ENCODE measurements at regions not wholly inside any gene's neighbourhood (a gene's known extent, or its start where the extent isn't known, plus 50 kb on each side); places are given as distances from the start of the nearest gene placed in this dataset.
"Not testable (repeated sequence)": the region's sequence is repeated elsewhere in the genome, so short reads cannot be mapped to it uniquely, and the experiment has no call there.

DNA sequence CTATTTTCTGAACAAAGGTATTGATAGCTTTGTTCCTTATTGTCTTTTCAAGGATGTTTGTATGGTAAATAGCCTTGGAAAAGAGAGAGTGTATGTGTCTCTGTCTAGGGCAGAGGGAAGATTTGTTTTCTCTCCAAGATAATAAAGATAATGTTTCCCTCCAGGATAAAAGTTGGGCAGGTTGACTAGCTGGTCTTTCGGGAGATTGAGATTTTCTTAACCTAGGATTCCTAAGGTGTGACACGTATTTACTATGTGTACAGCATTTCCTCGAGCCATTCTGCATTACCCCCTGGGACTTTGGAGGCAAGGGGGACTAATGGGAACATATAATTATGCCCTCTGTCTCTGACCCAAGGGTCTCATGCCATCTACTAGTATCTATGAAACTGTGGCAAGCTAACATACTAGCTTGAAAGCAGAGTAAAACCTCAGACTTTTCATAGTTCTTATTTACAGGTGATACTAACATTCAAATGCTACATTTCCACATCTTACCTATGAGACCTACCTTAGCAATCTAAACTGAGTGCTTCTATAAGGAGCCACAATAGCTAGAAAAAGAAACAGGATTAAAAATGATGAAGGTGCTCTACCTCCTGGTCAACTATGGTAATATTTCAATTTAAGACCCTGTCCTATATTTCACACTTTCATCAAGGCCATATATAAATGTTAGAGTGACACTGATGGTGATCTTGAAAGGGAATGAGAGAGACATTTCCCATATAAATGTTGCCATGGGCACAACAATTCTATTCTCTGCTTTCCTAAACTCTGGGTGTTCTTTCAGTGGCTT is 252.9 kb upstream of the CBLB start:
- DNase-seq, result no peak

DNA sequence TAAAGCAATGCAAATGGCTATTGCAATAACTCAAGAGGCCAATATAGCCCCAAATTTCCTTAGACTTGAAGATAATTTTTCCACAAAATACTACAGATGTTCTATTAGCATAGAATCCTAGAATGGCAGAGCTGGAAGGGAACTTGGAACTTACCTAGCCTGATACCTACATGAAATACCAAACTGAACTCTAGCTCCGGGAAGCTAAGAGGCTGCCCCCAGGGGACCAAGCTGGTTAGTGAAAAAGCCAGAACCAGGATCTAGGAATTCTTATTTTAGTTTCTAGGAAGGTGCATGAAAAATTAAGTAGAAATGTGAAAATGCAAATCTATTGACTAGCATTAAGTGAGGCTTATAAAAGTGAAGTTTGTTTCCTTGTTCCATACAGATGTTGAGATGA is 256.0 kb upstream of the CBLB start:
- DNase-seq, result no peak

DNA sequence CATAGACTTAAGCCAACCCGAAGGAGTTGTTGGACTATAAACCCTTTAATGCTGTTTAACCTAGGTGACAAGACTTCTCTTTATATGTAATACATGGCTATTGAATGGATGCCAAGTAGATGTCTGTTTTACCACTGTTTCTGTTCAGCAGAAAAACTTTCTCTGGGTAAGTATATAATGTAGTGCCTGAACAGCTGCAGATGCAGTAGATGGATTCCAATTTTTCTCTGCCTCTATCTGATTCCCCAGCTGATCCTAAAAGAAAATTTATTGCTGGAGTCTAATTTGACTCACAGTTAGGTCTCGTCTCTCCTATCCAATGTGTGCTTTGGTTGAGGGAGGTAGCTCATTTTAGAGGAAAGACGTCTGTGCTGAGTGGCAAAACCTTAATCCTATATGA is 256.5 kb upstream of the CBLB start:
- DNase-seq, result peak; percentile 68

DNA sequence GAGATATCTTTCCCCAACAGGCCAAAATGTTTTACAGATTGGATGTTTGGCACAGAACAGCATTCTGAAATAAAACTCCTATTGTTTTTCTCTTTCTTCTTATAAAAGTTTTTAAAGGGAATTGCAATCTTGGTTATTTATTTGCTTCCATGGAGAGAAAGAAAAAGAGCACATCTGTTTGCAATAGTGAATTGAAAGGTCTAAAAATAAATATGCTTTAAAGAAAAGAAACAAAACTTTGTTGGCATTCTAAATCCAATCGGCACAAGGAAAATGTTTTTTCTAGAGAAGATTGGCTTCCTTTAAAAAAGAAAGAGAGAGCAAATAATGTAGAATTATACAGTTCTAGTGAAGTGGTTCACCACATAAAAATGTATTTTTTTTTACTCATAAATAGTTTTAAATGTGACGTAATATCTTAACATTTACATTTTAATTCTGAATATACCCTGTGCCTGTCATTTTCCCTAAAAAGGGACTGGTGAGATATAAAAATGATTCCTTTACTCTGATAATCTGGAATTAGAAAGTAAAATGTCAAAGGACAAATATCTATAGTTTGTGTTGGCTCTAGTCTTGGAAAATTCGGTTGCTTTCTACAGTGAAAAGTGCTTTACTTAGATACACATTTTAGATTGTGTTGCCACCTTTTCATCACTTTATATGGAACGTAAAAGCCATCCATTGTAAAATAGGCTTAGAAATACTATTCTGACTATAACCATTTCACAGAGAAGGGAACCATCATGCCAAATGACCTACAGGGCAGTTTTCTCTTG is 257.4 kb upstream of the CBLB start:
- peak; percentile 88 for DNase-seq

DNA sequence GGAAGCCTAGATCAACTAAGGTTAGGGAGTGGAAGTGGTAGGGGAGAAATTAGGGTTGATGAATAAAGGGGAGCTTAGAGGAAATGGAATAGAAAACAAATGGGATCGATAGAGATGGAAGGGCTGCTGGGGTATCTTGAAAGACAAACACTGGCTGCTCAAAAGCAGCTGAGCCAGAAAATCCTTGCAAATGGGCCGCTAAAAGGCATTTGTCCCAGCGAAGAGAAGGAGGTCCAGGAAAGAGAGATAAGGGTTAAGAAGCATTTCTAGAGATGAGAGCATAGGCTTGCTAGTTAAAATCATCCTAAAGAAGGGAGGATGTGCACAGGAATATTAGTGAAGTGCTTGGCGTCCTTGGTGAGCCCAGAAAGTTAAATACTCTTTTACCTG is 258.0 kb upstream of the CBLB start:
- DNase-seq, result no peak

DNA sequence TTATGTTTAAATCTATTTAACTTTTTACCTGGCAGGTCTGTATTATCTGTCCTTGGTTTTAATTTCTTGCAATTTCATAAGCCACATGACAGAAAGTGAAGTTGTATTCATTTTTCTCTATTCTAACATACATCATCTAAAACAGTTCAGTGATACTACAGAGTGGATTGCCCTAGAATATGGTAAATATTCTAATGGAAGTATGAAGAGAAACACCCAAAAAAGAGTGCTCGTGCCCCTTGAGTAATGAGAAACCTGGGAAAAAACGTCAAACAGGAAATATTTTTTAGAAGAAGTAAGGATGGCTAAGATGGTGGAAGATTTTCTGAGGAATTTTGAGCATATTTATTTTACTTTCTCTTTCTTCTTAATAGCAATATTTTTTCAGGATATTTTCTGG is 261.1 kb upstream of the CBLB start:
- no peak for DNase-seq

DNA sequence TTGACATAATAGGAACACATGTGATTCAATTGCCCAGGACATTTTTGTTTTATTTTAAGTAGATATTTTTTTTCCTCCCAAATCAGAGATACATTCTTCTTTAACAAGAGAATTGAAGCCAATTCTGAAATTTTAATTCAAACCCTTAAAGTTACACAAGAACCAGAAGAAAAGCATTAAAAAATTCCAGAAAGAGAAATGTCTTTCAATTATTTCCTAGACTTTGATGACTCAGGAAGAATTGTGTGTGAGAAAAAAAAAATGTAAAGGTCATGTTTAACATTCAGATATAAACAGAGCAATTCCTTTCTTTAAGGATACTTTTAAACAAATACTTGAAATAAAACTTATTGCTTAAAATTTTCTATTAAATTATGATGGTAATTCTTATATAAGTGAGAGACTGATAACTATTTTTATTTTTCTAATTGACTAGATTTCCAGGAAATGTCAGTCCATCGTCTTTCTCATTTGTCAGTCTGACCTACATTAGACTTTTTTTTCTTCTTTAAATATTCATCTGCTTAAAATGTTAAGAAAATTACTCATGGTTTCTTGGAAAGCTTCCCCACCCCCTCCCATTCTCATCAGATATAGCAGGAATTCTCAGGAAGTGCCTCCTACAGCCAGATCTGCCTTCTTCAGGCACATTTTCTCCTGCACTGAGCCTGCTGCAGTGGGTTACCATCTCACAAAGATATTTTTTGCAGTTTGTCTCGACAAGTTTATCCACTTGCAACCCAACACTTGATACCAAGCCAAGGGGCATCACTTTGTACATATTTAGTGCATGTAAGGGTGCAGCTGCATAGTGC is 261.8 kb upstream of the CBLB start:
- peak; percentile 31 for DNase-seq

DNA sequence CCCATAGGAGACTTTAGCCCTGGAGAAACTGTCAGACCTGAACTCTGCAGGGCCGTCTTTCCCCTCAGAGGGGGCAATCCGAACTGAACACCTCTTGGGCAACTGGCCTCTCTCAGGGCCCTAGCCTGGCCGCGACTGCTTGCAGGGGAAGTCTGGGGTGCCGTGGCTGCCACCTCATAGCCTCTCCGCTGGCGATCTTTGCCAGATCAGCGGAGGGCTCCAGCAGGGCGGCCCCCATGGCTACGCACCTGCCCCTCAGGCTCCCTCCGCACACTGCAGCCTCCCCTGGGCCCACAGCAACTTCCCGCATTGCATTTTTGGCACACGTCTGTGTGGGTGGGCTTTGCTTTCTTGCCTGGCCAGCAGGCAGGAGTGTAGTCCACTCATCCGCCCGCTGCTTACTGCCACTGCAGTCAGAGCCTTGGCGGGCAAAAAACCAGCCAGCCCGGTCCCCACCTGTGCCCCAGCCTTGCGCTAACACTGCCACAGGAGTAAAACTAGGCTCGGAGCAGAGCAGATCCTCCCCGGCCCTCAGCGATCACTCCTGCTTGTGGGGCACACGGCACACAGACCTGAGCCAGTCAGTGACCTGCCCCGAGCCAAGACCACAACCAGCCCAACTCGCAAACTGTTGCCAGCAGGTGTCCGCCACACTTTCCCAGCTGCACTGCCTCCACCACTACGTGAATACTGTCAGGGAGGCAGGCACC is 266.8 kb upstream of the CBLB start:
- no peak for DNase-seq

DNA sequence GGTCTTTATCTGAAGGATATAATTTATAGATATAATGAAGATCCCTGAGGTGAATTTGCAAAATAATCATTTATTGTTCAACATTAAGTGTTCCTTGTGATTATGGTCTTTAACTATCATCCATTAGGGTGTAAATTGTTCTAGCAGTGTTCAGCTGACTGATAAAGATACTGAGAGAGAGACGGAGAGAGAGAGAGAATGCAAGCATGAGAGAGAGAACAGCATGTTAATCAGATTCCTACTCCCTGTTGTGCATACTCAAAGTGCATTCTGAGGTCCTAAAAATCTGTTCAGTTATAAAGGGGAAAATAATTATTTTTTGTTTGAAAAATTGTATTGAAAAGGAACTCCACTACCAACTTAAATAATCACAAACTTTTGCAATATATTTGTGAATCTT is 271.0 kb upstream of the CBLB start:
- no peak for DNase-seq

DNA sequence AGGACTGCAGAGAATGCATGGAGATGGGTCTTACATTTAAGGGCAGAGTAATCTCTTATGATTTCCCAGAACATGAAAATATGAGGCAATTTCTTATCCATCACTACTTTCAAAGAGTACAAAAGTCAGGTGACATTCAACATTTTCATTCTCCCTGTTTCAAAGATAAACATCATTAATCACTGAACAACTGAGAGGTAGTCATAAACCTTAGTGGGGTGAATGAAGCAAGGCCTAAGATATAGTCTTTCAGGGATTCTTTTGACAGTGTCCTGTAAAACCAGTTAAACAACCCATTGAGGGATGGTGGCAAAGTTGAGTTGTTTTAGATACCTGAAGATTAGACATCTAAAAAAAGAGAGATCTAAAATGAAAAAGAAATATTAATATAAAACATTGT is 271.6 kb upstream of the CBLB start:
- no peak for DNase-seq

DNA sequence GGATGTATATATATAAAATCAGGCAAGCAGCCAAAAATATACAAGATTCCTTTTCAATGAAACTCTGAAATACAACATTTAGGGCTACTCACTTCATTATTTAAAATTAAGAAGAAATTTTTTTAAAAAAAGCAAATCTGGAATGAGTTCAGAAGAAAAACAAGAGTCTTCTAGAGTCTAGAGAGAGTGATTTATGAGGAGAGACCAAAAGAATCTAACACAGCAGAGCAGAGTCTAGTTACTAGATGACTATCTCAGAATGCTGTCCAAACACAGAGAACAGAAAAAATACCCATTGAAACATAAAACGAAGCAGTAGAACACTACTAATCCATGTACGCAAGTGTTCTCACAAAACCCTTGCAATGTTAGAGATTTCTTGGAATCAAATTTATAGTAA is 275.2 kb upstream of the CBLB start:
- no peak for DNase-seq

DNA sequence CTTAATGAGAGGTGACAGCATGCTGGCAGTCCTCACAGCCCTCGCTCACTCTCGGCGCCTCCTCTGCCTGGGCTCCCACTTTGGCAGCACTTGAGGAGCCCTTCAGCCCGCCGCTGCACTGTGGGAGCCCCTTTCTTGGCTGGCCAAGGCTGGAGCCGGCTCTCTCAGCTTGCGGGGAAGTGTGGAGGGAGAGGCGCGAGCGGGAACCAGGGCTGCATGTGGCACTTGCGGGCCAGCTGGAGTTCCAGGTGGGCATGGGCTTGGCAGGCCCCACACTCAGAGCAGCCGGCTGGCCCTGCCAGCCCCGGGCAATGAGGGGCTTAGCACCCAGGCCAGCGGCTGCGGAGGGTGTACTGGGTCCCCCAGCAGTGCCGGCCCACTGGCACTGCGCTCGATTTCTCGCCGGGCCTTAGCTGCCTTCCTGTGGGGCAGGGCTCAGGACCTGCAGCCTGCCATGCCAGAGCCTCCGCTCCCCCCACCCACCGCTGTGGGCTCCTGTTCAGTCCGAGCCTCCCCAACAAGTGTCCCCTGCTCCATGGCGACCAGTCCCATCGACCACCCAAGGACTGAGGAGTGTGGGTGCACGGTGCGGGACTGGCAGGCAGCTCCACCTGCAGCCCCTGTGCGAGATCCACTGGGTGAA is 279.7 kb upstream of the CBLB start:
- not testable (repeated sequence) for DNase-seq

DNA sequence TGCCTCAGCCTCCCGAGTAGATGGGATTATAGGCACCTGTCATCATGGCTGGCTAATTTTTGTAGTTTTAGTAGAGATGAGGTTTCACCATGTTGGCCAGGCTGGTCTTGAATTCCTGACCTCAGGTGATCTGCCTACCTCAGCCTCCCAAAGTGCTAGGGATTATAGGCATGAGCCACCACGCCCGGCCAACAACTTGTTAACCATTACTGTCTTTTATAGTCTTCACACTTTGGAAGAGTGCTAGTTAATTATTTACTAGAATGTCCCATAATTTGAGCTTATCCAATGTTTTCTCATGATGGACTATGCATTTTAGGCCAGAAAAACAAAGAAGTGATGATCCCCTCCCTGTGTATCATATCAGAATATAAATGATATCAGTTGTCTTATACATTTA is 288.6 kb upstream of the CBLB start:
- DNase-seq, result no peak

DNA sequence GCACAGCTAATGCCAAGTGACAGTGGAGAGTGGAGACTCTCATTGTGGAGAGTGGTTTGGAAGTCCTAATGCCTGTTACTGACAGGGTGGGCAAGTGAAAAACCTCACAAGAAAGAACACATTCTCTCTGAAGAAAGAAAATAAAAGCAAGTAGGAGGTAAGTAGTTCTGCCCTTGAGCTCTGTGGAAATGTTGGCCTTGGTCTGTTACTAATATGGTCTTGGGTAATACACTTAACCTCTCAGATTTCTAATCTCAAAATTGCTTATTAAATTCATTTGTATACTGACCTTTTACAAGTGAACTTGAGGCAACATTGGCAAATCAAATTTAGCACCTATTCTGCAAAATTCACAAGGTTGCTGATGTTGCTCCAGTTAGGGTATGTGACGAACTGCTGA is 291.6 kb upstream of the CBLB start:
- no peak for DNase-seq

DNA sequence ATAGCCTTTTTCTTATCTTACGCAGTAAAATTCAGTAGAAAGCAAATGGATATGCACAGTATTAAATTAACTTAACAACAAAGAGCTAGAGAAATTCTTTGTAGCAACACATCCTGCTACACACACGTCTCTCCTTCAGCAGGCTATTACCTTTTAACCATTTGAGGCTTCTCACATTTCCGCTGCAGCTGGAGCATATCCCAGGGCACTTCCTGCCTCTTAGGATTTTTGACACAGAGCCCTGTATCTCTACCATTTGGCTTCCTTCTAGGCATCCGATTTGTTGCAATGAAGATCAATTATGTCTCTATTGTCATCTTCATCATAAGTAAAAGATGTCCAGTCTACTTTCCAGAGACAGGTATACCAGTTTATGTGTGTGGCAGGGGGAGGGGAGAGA is 292.4 kb upstream of the CBLB start:
- DNase-seq, result no peak

DNA sequence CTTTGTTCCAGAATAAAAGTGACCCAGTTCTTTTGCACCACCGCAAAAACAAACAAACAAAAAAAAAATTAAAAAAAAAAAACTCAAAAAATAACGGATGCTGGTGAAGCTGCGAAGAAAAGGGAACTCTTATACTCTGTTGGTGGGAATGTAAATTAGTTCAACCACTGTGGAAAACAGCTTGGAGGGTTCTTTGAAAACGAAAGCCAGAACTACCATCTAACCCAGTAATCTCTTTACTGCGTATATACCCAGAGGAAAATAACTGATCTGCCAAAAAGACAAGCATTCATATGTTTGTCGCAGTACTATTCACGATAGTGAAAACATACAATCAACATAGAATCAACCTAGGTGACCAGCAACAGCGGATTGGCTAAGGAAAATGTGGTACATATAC is 298.9 kb upstream of the CBLB start:
- DNase-seq, result no peak

DNA sequence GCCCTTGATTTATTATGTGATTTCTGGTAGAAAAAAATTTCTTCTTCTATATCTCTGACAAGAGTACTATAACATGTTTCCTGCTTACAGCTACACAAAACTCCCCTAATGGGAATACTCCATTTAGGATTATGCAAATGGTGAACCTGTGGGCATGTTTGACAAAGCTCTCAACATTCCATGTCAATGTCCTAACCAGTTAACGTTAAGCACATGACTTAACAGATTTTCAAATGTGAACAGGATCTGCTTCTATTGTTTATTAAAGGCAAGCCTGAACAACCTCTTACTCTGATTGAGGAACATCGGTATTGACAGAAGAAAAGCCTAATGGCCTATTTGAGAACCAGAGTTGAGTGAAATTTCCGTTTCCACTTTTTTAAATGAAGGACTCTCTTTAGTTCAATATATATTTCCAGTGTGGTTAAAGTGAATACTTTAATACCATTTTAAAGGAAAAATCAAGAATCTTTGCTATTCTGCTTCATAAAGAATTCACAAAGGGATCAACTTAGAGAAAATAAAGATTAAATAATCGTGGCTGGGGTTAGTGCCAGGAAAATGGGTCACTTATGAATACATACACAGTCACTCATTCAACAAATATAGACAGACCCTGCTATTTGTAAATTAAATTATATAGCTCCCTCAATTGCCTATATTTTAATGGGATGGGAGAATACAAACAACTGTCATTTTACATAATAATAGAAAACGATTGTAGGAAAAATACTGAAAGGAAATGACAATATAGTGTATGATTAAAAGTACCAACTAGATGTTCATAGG is 300.3 kb upstream of the CBLB start:
- DNase-seq, result no peak

DNA sequence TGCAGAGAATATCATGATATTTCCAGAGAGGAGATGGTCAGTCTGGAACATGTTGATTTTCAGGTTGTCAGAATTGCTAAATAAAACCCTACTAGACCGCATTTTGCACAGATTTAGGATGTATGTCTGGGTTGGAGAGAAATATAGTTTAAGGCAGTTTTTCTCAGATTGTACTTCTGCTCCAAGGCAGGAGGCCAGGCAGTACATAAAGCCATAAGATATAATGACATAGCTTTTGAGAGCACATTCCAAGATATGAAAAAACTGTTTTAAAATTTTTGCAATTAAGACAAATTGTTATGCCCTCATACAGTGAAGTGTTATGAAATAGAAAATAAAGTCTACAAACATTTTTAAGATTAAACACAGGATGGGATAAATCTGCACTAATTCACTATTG is 301.8 kb upstream of the CBLB start:
- DNase-seq, result no peak

DNA sequence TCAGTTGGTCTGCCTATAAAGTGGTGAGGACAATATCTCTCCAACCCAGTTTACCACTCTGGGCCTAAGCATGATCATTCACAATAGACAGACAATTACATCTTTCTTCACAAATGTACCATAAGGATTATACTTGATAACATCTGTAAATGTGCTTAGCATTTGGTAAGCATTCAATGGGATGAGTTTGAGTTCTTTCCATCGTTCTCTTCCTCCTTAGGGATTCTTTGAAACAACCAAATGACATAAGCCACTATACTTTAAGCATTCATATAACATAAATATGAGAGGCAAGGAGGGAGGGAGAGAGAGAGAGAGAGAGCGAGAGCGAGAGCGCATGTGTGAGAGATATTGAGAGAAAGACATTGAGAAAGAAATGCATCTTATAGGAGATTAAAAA is 303.3 kb upstream of the CBLB start:
- peak; percentile 67 for DNase-seq

DNA sequence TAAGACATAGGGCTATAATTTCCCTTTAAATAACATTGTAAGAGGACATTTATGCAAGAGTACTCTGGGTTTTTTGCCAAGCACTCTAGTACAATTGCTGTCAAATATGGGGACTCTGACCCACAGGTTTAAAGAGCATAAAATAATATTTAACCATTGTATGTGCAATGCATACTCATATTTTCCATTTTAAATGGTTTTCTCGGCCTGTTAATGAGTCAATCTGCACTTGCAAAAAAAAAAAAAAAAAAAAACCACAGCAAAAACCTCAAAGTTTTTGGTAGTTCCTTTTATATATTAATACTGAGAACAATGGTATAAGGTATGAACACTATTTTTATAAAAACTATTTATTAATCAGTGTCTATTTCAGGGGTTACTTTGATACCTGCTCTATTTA is 304.0 kb upstream of the CBLB start:
- DNase-seq, result no peak

DNA sequence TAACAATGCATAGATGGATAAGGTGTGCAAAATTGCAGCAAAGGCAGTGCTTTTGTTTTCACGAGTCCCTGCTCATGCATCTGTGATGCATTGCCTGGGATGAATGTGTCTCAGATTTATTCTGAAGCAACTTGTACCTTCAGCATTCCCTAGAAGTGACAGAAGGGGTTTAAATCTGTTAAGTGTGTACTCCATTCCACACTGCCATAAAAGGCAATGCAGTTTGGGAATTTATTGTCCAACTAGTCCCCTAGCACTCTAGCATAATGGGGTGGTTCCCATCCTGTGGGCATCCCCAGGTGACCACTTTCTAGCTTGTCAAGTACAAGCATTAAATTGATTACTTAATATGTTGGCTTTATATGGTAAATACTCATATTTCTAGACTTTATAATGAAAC is 306.5 kb upstream of the CBLB start:
- DNase-seq, result no peak

All from skin of body (tissue), 1 donor.